PC-9 (cell line): ENCODE measurements at regions not wholly inside any gene's neighbourhood (a gene's known extent, or its start where the extent isn't known, plus 50 kb on each side); places are given as distances from the start of the nearest gene placed in this dataset.

Experiments used
- BruUV-seq: library from RNA; stranded (reverse); fragments of 400-500 nt; replicated peaks from 2 replicates; lab custom pipeline; 2021; lab: Mats Ljungman, UMichigan
- CTCF ChIA-PET: fragments of 300-600 bp; sonication (Branson Sonifier 250); formaldehyde crosslinking; loops from one replicate; lab custom pipeline; 2022; ENCODE audit warnings: antibody characterized with exemption; lab: Charles Lee
- POLR2A ChIA-PET: fragments of 300-600 bp; sonication (Branson Sonifier 250); formaldehyde crosslinking; loops from one replicate; lab custom pipeline; 2022; ENCODE audit warnings: antibody characterized with exemption; ENCODE audit not compliant: unreplicated experiment; lab: Charles Lee
- DNase-seq, 2 experiments: peaks; one replicate each; pipeline versions ENCODE4 v3.0.0 to v3.0.0-alpha.2; 2015 to 2022; ENCODE audit warnings: mixed read lengths in 1 of 2
- H2AFZ ChIP-seq: fragments of 200-600 bp; sonication (generic); 2 replicates; pipeline ENCODE4 v1.8.1; 2017; ENCODE audit warnings: antibody characterized with exemption
- H3F3A ChIP-seq: fragments of 200-600 bp; sonication (generic); 2 replicates; pipeline ENCODE4 v1.8.1; 2017; ENCODE audit warnings: antibody characterized with exemption, mild to moderate bottlenecking, low read depth; ENCODE audit not compliant: insufficient read depth
- H3K27ac ChIP-seq: fragments of 200-600 bp; sonication (generic); 2 replicates; pipeline ENCODE4 v1.6.1; 2016; ENCODE audit warnings: mixed run types
- H3K27me3 ChIP-seq: fragments of 200-600 bp; sonication (generic); 2 replicates; pipeline ENCODE4 v1.6.1; 2016; ENCODE audit warnings: low read depth, mixed run types; ENCODE audit not compliant: insufficient read depth
- H3K36me3 ChIP-seq: fragments of 200-600 bp; sonication (generic); 2 replicates; pipeline ENCODE4 v1.6.1; 2016; ENCODE audit warnings: low read depth, mixed run types
- H3K4me1 ChIP-seq: fragments of 200-600 bp; sonication (generic); replicated peaks from 2 replicates; pipeline ENCODE4 v1.6.1; 2016; ENCODE audit warnings: mixed run types; ENCODE audit not compliant: insufficient read depth
- H3K4me2 ChIP-seq: fragments of 200-600 bp; sonication (generic); 2 replicates; pipeline ENCODE4 v1.6.1; 2017; ENCODE audit warnings: mixed run types
- H3K4me3 ChIP-seq: fragments of 200-600 bp; sonication (generic); 2 replicates; pipeline ENCODE4 v1.6.1; 2016; ENCODE audit warnings: mixed run types
- H3K79me2 ChIP-seq: fragments of 200-600 bp; sonication (generic); 2 replicates; pipeline ENCODE4 v1.6.1; 2017; ENCODE audit warnings: low read depth, mixed run types
- H3K9me2 ChIP-seq: fragments of 200-600 bp; sonication (generic); 2 replicates; pipeline ENCODE4 v1.8.1; 2017; ENCODE audit warnings: mild to moderate bottlenecking; ENCODE audit not compliant: insufficient read depth
- H3K9me3 ChIP-seq: fragments of 200-600 bp; sonication (generic); 2 replicates; pipeline ENCODE4 v1.8.1; 2016; ENCODE audit warnings: low read depth; ENCODE audit not compliant: insufficient read depth
- H4K20me1 ChIP-seq: fragments of 200-600 bp; sonication (generic); 2 replicates; pipeline ENCODE4 v1.8.1; 2017; ENCODE audit not compliant: insufficient read depth
- EZH2 ChIP-seq: fragments of 200-600 bp; sonication (generic); IDR thresholded peaks from 2 replicates; pipeline ENCODE4 v1.8.0; 2017; ENCODE audit warnings: antibody characterized with exemption, low read depth
- intact Hi-C: fragments of 100-400 bp; cut with micrococcal nuclease; formaldehyde crosslinking; loops from one replicate; pipeline ENCODE4 v1.10.0; 2022; ENCODE audit not compliant: unreplicated experiment
- TF ChIP-seq, protein P1 (sequence below): fragments of 200-600 bp; sonication (generic); conservative IDR thresholded peaks from 2 replicates; pipeline ENCODE4 v1.6.1; 2017; ENCODE audit warnings: mixed run types, antibody characterized with exemption, mild to moderate bottlenecking, moderate library complexity

- Histone ChIP-seq H3K4me2 (no peak overlapping the region), H3F3A (no peaks in the 10 kb centered on the region), H3K79me2 (no peaks in the 10 kb centered on the region), H3K27ac (no peak overlapping the region), H3K4me1 (no peaks in the 10 kb centered on the region), H2AFZ (no peak overlapping the region), H4K20me1 (no peaks in the 10 kb centered on the region), H3K9me2 (no peaks in the 10 kb centered on the region), H3K36me3 (no peaks in the 10 kb centered on the region), H3K27me3 (peaks cover 25% of the 10 kb centered on the region), H3K4me3 (no peak overlapping the region), H3K9me3 (no peaks in the 10 kb centered on the region)
- ChIA-PET CTCF (no interaction called here), POLR2A (interaction anchor here (0.6 kb wide), 1 partner anchor 76 kb away, joined by 6 read pairs; no protein-coding TSS in a partner anchor)
- BruUV-seq = no TSS peak
- intact Hi-C loops = no loop called here
- DNase-seq = no peak
- TF ChIP-seq EZH2 = no peak
- TF ChIP-seq, protein P1, sequence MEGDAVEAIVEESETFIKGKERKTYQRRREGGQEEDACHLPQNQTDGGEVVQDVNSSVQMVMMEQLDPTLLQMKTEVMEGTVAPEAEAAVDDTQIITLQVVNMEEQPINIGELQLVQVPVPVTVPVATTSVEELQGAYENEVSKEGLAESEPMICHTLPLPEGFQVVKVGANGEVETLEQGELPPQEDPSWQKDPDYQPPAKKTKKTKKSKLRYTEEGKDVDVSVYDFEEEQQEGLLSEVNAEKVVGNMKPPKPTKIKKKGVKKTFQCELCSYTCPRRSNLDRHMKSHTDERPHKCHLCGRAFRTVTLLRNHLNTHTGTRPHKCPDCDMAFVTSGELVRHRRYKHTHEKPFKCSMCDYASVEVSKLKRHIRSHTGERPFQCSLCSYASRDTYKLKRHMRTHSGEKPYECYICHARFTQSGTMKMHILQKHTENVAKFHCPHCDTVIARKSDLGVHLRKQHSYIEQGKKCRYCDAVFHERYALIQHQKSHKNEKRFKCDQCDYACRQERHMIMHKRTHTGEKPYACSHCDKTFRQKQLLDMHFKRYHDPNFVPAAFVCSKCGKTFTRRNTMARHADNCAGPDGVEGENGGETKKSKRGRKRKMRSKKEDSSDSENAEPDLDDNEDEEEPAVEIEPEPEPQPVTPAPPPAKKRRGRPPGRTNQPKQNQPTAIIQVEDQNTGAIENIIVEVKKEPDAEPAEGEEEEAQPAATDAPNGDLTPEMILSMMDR = no peak
These were observed 121.8 kb downstream of the KCNA5 start for GRCh38 chr12:5165296-5165970.

DNA sequence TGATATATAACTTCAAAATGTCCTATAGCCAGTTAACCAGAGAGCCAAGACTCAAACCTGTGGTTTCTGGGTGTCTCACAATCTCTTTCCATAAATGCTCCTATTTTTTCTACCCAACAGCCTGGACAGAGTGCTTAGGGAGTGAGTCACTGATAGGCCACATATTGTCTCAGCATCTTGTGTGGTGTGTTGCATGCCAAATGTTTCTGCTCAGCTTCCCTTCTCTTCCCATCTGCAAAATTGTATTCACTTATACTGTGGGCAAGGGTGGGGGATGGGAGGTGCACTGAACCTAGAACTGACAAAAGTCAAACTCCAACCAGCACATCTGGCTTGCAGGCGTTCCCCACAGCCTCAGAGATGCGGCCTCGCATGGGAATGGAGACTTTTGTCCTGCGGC lies 123.3 kb downstream of the KCNA5 start:
- CTCF ChIA-PET = no interaction called here
- Histone ChIP-seq H3K4me2 (no peak overlapping the region), H3K9me2 (no peaks in the 10 kb centered on the region), H3K36me3 (no peaks in the 10 kb centered on the region), H3K9me3 (no peaks in the 10 kb centered on the region), H3K27me3 (peaks cover 26% of the 10 kb centered on the region), H3F3A (no peaks in the 10 kb centered on the region), H4K20me1 (no peaks in the 10 kb centered on the region), H3K27ac (no peak overlapping the region), H3K79me2 (no peaks in the 10 kb centered on the region), H3K4me3 (no peak overlapping the region), H3K4me1 (no peaks in the 10 kb centered on the region), H2AFZ (no peak overlapping the region)
- TF ChIP-seq, protein P1 = no peak
- no peak for TF ChIP-seq EZH2
- POLR2A ChIA-PET = no interaction called here
- no TSS peak for BruUV-seq
- DNase-seq = no peak
- intact Hi-C loops = no loop called here

DNA sequence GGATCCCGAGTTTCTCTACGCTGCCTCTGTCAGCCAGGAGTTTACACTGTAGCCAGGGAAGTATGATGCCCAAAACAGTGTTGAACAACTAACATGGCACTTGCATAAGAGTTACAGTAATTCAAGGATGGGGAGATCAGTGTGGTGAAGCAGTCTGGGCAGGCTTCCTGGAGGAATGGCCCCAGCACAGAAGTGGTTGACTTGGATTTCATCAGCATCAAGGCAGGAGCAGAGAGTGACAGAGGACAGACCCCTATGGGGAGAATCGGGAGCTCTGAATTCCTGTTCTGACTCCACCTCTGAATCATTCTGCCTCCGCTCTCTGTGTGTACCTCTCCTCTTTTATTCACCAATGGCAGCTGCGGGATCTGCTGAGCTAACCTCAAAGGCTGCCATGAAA lies 124.5 kb downstream of the KCNA5 start:
- Histone ChIP-seq H3K4me1 (peaks cover 9% of the 10 kb centered on the region), H3K27ac (no peak overlapping the region), H3K9me2 (no peaks in the 10 kb centered on the region), H3K4me3 (no peak overlapping the region), H3K36me3 (no peaks in the 10 kb centered on the region), H3F3A (no peaks in the 10 kb centered on the region), H3K9me3 (no peaks in the 10 kb centered on the region), H3K4me2 (no peak overlapping the region), H2AFZ (no peak overlapping the region), H4K20me1 (no peaks in the 10 kb centered on the region), H3K27me3 (peaks cover 27% of the 10 kb centered on the region), H3K79me2 (no peaks in the 10 kb centered on the region)
- no peak for DNase-seq
- ChIA-PET CTCF (no interaction called here), POLR2A (no interaction called here)
- no TSS peak for BruUV-seq
- TF ChIP-seq, protein P1 = no peak
- no peak for TF ChIP-seq EZH2
- intact Hi-C loops = no loop called here
